ENCODE measurements at regions not wholly inside any gene's neighbourhood (a gene's known extent, or its start where the extent isn't known, plus 50 kb on each side); places are given as distances from the start of the nearest gene placed in this dataset.

DNA sequence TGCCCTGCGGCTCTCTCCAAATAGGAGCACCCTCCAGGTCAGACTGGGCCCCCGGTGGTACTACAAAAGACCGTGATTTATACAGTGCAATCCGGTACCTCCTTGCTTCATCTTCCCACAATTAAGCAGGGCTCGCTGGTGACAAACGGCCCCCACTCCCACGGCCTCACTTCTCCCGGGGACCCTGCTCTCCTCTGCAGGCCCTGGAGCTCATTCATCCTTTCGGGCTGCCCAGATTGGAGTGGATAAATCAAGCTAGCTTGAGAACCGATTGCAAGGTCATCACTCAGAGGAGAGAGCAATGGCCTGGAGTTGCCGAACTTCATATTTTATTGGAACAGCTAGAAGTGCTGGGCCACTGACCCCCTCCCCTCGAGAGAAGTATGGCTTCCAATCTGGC is 193.5 kb upstream of the IRX6 start:
- no peak for TF ChIP-seq POLR2A (IDR thresholded peaks at IDR 0.05; ENCODE audit: low read depth, low read length)
- TF ChIP-seq RAD21 (IDR thresholded peaks at IDR 0.05; ENCODE audit: low read length) = no peak
- TF ChIP-seq, protein P1, sequence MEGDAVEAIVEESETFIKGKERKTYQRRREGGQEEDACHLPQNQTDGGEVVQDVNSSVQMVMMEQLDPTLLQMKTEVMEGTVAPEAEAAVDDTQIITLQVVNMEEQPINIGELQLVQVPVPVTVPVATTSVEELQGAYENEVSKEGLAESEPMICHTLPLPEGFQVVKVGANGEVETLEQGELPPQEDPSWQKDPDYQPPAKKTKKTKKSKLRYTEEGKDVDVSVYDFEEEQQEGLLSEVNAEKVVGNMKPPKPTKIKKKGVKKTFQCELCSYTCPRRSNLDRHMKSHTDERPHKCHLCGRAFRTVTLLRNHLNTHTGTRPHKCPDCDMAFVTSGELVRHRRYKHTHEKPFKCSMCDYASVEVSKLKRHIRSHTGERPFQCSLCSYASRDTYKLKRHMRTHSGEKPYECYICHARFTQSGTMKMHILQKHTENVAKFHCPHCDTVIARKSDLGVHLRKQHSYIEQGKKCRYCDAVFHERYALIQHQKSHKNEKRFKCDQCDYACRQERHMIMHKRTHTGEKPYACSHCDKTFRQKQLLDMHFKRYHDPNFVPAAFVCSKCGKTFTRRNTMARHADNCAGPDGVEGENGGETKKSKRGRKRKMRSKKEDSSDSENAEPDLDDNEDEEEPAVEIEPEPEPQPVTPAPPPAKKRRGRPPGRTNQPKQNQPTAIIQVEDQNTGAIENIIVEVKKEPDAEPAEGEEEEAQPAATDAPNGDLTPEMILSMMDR (conservative IDR thresholded peaks at IDR 0.05; ENCODE audit: low read depth, low read length) = no peak

Measured in IMR-90 (cell line).